ENCODE measurements at regions not wholly inside any gene's neighbourhood (a gene's known extent, or its start where the extent isn't known, plus 50 kb on each side); places are given as distances from the start of the nearest gene placed in this dataset.
A peak's percentile ranks its signal among the peaks of the same experiment; 100 is the strongest.

DNA sequence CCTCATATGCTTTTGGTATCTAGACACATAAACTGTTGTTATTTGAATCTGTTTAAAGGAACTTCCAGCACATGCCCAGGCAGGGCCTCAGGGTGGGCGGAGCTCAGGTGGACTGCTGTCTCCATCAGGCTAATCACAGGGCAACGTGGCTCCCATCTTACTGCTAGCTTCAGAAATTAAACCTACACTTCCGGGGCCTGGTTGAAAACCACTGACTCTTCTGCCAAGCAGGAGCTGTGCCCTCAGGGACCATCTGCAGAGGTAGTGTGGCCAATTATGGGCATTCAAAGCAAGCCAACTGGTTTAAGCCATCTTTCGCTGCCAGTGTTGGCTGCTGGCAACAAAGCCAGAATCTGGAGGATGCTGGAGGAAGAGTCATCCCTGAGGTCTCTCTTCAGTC is 97.5 kb downstream of the TMX1 start:
- Histone ChIP-seq H3K4me3 (ENCODE audit: low read depth, low read length) (no peak overlapping the region), H3K4me1 (ENCODE audit: control insufficient read depth, insufficient read depth, low read length) (no peaks in the 10 kb centered on the region), H3K27ac (ENCODE audit: low read depth, low read length) (no peak overlapping the region), H3K9me3 (ENCODE audit: control insufficient read depth, insufficient read depth, low read length) (no peaks in the 10 kb centered on the region), H3K36me3 (ENCODE audit: control insufficient read depth, insufficient read depth, low read length) (no peaks in the 10 kb centered on the region), H3K27me3 (ENCODE audit: control insufficient read depth, insufficient read depth, low read length) (no peaks in the 10 kb centered on the region)
- WGBS (ENCODE audit: insufficient coverage), result 71% methylated on average over 4 of the region's 4 CpGs
- no peak for DNase-seq (ENCODE audit: low read depth in 4 of 6, low spot score in 6 of 6)

DNA sequence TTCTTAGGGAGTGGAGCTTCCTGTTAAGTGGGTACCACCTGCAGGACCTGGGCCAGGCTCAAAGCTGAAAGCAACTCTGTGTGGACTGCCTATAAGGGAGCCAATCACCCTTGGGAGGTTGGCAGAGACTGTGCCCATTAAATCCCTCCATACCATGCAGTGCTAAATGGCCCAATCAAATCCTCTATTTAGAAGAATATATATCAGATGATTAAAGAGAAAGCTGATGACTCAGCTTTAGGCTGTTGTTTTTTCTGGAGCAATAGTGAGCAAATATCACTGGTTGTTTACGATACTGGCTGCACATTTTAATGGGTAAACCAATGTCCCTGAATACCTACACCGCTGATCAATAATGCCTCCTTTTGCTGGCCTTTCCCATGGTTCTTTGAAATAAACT is 101.3 kb downstream of the TMX1 start:
- no peak for DNase-seq (ENCODE audit: low read depth in 4 of 6, low spot score in 6 of 6)
- H3K4me3 ChIP-seq (ENCODE audit: low read depth, low read length), result no peak overlapping the region
- peaks cover 1% of the 10 kb centered on the region for H3K9me3 ChIP-seq (ENCODE audit: control insufficient read depth, insufficient read depth, low read length)
- H3K36me3 ChIP-seq (ENCODE audit: control insufficient read depth, insufficient read depth, low read length), result no peaks in the 10 kb centered on the region
- no CpG with 5 or more reads among the region's 2 CpGs for WGBS (ENCODE audit: insufficient coverage)
- H3K4me1 ChIP-seq (ENCODE audit: control insufficient read depth, insufficient read depth, low read length), result no peaks in the 10 kb centered on the region
- no peak overlapping the region for H3K27ac ChIP-seq (ENCODE audit: low read depth, low read length)
- H3K27me3 ChIP-seq (ENCODE audit: control insufficient read depth, insufficient read depth, low read length), result no peaks in the 10 kb centered on the region

DNA sequence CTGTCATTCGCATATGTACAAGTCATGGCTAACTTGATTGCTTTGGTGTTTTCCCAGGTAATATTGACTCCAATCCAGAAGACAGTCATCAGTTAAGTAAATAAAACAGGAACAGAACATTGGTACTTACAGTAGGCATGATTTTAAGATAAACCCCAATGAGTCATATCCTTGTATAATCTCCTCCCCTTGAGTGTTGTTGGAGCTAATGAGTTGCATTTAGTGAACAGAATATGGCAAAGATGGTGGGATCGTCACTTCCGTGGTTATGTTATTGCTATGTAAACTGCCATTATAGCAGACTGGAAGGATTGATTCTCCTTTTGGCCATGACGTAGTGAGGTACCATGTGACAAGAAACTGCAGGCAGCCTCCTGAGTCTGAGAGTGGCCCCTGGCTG is 102.2 kb downstream of the TMX1 start:
- Histone ChIP-seq H3K36me3 (ENCODE audit: control insufficient read depth, insufficient read depth, low read length) (no peaks in the 10 kb centered on the region), H3K4me1 (ENCODE audit: control insufficient read depth, insufficient read depth, low read length) (no peaks in the 10 kb centered on the region), H3K4me3 (ENCODE audit: low read depth, low read length) (no peak overlapping the region), H3K9me3 (ENCODE audit: control insufficient read depth, insufficient read depth, low read length) (peaks cover 4% of the 10 kb centered on the region), H3K27me3 (ENCODE audit: control insufficient read depth, insufficient read depth, low read length) (no peaks in the 10 kb centered on the region), H3K27ac (ENCODE audit: low read depth, low read length) (no peak overlapping the region)
- no peak for DNase-seq (ENCODE audit: low read depth in 4 of 6, low spot score in 6 of 6)
- 91% methylated on average over 3 of the region's 4 CpGs for WGBS (ENCODE audit: insufficient coverage)

DNA sequence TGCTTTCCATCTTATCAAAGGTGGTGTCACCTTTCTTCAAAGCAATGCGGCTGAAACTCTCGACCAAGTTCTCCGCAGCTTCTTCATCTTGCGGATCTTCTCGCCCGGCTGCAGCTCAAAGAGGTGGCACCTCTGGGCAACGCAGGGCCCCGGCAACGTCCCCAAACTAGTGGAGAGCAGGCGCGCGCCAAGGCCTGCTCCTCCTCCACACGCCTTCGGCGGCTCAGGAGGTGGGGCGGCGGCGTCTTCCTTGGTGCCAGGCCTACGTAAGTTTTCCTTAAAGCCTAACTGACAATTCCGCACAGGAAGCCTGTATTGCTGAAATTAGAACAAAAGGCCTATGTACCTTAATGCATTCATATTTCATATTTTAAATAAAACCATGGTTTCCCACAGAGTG is 112.0 kb downstream of the TMX1 start:
- no peaks in the 10 kb centered on the region for H3K4me1 ChIP-seq (ENCODE audit: control insufficient read depth, insufficient read depth, low read length)

DNA sequence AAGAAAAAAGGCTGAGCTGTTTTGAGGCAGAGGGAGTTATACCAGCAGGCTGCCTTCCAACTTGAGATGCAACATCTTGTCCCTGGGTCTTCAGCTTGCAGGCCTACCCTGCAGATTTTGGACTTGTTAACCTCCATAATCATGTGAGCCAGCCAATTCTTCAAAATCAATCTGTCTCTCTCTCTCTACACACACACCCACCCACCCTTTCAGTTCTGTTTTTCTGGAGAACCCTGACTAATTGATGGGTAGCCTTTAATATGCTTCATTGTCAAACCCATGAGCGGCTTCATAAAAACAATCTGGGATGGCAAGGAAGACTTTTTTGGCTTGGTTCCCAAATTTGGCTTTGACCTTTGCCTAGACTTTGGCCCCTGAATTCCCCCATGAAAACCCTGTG is 113.9 kb downstream of the TMX1 start:
- Histone ChIP-seq H3K4me1 (ENCODE audit: control insufficient read depth, insufficient read depth, low read length) (no peaks in the 10 kb centered on the region), H3K36me3 (ENCODE audit: control insufficient read depth, insufficient read depth, low read length) (no peaks in the 10 kb centered on the region), H3K27me3 (ENCODE audit: control insufficient read depth, insufficient read depth, low read length) (no peaks in the 10 kb centered on the region), H3K9me3 (ENCODE audit: control insufficient read depth, insufficient read depth, low read length) (no peaks in the 10 kb centered on the region), H3K27ac (ENCODE audit: low read depth, low read length) (no peak overlapping the region), H3K4me3 (ENCODE audit: low read depth, low read length) (no peak overlapping the region)
- DNase-seq (ENCODE audit: low read depth in 4 of 6, low spot score in 6 of 6), result peak in 1 of 6 donors; percentile 17
- WGBS (ENCODE audit: insufficient coverage), result 88% methylated on average over 1 of the region's 1 CpG

More for the DNA sequence above, 112.0 kb downstream of the TMX1 start:
- H3K27ac ChIP-seq (ENCODE audit: low read depth, low read length), result no peak overlapping the region
- H3K9me3 ChIP-seq (ENCODE audit: control insufficient read depth, insufficient read depth, low read length), result no peaks in the 10 kb centered on the region
- no peak for DNase-seq (ENCODE audit: low read depth in 4 of 6, low spot score in 6 of 6)
- no peak overlapping the region for H3K4me3 ChIP-seq (ENCODE audit: low read depth, low read length)
- 96% methylated on average over 16 of the region's 20 CpGs for WGBS (ENCODE audit: insufficient coverage)
- H3K27me3 ChIP-seq (ENCODE audit: control insufficient read depth, insufficient read depth, low read length), result no peaks in the 10 kb centered on the region
- no peaks in the 10 kb centered on the region for H3K36me3 ChIP-seq (ENCODE audit: control insufficient read depth, insufficient read depth, low read length)

DNA sequence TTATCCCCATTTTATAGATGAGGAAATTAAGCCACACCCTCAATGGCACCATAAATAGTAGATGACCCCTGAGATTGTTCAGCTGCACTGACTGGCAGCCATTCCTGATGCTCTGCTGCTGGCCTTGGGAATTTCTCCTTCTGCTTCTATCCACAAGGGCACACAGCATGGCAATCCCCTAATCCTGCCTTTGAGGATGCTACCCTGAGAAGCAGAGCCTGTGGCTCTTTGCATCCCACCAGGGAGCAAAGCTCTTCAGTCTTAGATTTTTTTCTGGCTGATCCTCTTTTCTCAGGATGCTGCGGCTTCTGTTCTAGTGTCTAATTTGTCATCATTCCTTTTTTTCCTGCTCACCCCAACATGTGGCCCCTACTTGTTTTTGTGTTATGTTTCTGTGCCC is 114.8 kb downstream of the TMX1 start:
- no peaks in the 10 kb centered on the region for H3K27me3 ChIP-seq (ENCODE audit: control insufficient read depth, insufficient read depth, low read length)
- no peak overlapping the region for H3K4me3 ChIP-seq (ENCODE audit: low read depth, low read length)
- no CpG with 5 or more reads among the region's 1 CpG for WGBS (ENCODE audit: insufficient coverage)
- no peaks in the 10 kb centered on the region for H3K4me1 ChIP-seq (ENCODE audit: control insufficient read depth, insufficient read depth, low read length)
- H3K27ac ChIP-seq (ENCODE audit: low read depth, low read length), result no peak overlapping the region
- no peak for DNase-seq (ENCODE audit: low read depth in 4 of 6, low spot score in 6 of 6)
- H3K9me3 ChIP-seq (ENCODE audit: control insufficient read depth, insufficient read depth, low read length), result no peaks in the 10 kb centered on the region
- H3K36me3 ChIP-seq (ENCODE audit: control insufficient read depth, insufficient read depth, low read length), result no peaks in the 10 kb centered on the region

DNA sequence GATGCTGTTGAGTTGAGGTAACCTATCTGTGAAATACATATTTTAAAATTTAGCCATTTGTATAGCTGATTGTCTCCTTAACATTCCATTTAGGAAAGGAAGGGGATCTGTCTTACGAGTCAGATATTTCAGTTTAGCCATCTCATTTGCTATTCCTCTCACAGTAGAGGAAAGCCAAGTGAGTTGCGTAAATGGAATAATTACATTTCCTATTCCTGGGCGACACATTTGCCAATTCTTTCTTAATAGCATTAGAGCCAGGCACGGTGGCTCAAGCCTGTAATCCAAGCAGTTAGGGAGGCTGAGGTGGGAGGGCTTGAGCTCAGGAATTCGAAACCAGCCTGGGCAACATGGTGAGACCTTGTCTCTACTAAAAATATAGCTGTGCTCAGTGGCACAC is 116.3 kb downstream of the TMX1 start:
- DNase-seq (ENCODE audit: low read depth in 4 of 6, low spot score in 6 of 6), result peak in 2 of 6 donors; percentile 36 to 58
- H3K4me1 ChIP-seq (ENCODE audit: control insufficient read depth, insufficient read depth, low read length), result no peaks in the 10 kb centered on the region
- H3K36me3 ChIP-seq (ENCODE audit: control insufficient read depth, insufficient read depth, low read length), result no peaks in the 10 kb centered on the region
- no peak overlapping the region for H3K4me3 ChIP-seq (ENCODE audit: low read depth, low read length)
- WGBS (ENCODE audit: insufficient coverage), result 89% methylated on average over 1 of the region's 5 CpGs
- H3K27me3 ChIP-seq (ENCODE audit: control insufficient read depth, insufficient read depth, low read length), result no peaks in the 10 kb centered on the region
- no peaks in the 10 kb centered on the region for H3K9me3 ChIP-seq (ENCODE audit: control insufficient read depth, insufficient read depth, low read length)
- no peak overlapping the region for H3K27ac ChIP-seq (ENCODE audit: low read depth, low read length)

DNA sequence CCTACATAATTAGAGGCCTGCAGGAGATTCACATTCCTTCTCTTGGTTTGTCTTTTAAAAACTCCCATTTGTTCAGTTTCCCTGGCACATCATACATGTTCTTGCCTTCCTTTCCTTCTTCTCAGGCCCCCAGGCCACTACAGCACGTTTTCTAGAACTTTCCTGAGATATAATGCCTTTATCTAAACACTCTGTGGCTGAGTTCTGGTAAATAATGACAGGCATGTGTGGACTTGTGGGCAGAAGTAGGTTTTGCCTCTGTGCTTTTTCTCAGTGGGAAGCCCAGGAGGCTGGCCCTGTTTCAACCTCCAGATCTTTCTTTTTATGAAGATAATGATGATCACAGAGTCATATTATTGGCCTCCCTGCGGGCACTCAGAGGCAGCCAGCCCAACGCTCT is 117.2 kb downstream of the TMX1 start:
- no peak overlapping the region for H3K27ac ChIP-seq (ENCODE audit: low read depth, low read length)
- H3K9me3 ChIP-seq (ENCODE audit: control insufficient read depth, insufficient read depth, low read length), result no peaks in the 10 kb centered on the region
- no peaks in the 10 kb centered on the region for H3K36me3 ChIP-seq (ENCODE audit: control insufficient read depth, insufficient read depth, low read length)
- H3K4me1 ChIP-seq (ENCODE audit: control insufficient read depth, insufficient read depth, low read length), result no peaks in the 10 kb centered on the region
- 100% methylated on average over 1 of the region's 3 CpGs for WGBS (ENCODE audit: insufficient coverage)
- DNase-seq (ENCODE audit: low read depth in 4 of 6, low spot score in 6 of 6), result no peak
- no peak overlapping the region for H3K4me3 ChIP-seq (ENCODE audit: low read depth, low read length)
- H3K27me3 ChIP-seq (ENCODE audit: control insufficient read depth, insufficient read depth, low read length), result no peaks in the 10 kb centered on the region

DNA sequence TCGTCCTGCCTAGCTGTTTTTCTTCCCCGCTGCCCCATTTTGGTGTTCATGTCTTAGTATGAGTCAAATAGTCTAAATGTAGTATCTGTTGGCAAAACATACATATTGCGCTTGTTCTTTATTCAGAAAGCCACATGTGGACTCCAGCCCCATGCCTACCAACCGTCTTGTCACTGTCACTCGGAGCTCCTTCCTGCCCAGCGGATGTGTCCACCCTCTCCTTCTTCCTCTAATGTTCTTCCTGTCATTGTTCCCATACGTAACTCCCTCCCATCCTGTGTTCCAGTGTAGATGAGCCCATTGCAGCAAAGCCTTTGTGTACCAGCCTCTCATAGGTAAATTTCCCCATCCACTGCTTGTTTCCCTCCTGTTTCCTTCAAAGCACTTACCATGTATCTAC is 120.5 kb downstream of the TMX1 start:
- Histone ChIP-seq H3K36me3 (ENCODE audit: control insufficient read depth, insufficient read depth, low read length) (no peaks in the 10 kb centered on the region), H3K27ac (ENCODE audit: low read depth, low read length) (no peak overlapping the region), H3K4me3 (ENCODE audit: low read depth, low read length) (no peak overlapping the region), H3K27me3 (ENCODE audit: control insufficient read depth, insufficient read depth, low read length) (no peaks in the 10 kb centered on the region), H3K9me3 (ENCODE audit: control insufficient read depth, insufficient read depth, low read length) (no peaks in the 10 kb centered on the region), H3K4me1 (ENCODE audit: control insufficient read depth, insufficient read depth, low read length) (no peaks in the 10 kb centered on the region)
- no peak for DNase-seq (ENCODE audit: low read depth in 4 of 6, low spot score in 6 of 6)
- WGBS (ENCODE audit: insufficient coverage), result 95% methylated on average over 6 of the region's 7 CpGs

DNA sequence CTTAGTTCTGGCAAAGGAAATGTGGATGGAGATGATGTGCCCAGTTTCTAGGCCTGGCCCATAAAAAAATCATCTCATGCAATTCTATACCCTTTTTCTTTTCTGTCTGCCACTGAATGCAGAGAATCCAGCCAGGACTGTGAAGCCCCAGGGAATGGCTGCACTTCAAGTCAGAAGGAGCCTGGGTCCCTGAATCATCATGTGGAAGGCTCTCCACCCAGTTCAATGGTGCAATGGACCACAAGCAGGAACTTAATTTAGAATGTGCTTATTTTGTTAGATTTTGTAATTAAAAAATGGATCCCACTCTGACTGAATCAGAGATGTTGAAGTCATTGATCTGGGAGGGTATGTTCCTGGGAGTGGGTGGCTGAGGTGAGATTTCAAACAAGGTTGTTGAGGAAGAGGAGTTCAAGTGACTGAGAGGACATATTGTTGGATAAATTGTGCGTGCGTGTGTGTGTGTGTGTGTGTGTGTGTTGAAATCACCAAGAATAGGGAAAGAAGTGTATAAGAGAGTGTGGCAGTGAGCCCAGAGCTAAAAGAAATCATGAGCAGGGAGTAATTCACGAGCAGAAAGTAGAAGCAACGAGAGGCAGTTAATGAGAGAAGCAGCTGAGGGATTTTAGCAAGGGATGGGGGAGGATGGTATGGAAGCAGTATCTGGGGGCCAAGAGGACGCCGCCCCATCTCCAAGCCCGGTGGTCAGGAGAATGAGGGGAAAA is 125.4 kb downstream of the TMX1 start:
- H3K27ac ChIP-seq (ENCODE audit: low read depth, low read length), result no peak overlapping the region
- DNase-seq (ENCODE audit: low read depth in 4 of 6, low spot score in 6 of 6), result peak in 2 of 6 donors; percentile 33 to 68
- H3K4me1 ChIP-seq (ENCODE audit: control insufficient read depth, insufficient read depth, low read length), result peaks cover 2% of the 10 kb centered on the region
- H3K4me3 ChIP-seq (ENCODE audit: low read depth, low read length), result no peak overlapping the region
- no peaks in the 10 kb centered on the region for H3K36me3 ChIP-seq (ENCODE audit: control insufficient read depth, insufficient read depth, low read length)
- WGBS (ENCODE audit: insufficient coverage), result 67% methylated on average over 7 of the region's 7 CpGs
- H3K27me3 ChIP-seq (ENCODE audit: control insufficient read depth, insufficient read depth, low read length), result no peaks in the 10 kb centered on the region
- no peaks in the 10 kb centered on the region for H3K9me3 ChIP-seq (ENCODE audit: control insufficient read depth, insufficient read depth, low read length)

Data from spinal cord (tissue), 9 donors.